NCI-H526 treated with DMSO at 0.1 percent for 48 hours (cell line): ENCODE measurements at regions not wholly inside any gene's neighbourhood (a gene's known extent, or its start where the extent isn't known, plus 50 kb on each side); places are given as distances from the start of the nearest gene placed in this dataset.
"Not testable (repeated sequence)": the region's sequence is repeated elsewhere in the genome, so short reads cannot be mapped to it uniquely, and the experiment has no call there.

Experiments used
- DNase-seq: peaks from one replicate; lab custom pipeline; 2025; lab: John Stamatoyannopoulos, UW

GRCh38 chr19:29154163-29154562 is 58.8 kb downstream of the UQCRFS1 start:
- no peak for DNase-seq

DNA sequence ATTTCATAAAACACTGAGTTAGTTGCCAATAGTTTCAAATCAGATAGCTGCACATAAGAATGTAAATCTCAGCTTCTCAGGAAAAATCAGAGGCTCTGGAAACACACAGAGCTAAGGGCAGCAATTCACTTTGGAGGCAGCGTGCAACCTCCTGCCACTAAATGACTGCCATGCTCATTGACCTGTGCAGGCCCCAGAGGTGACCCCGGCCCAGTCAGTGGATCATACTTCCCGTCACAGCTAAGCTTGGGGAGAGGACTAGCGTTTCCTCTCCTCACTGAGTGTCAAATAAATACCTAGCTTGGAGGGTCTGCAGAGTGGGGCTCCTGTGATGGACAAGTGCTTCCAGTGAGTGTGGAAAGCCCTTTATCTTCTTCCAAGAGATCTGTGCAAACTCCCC is 67.2 kb downstream of the UQCRFS1 start:
- no peak for DNase-seq

DNA sequence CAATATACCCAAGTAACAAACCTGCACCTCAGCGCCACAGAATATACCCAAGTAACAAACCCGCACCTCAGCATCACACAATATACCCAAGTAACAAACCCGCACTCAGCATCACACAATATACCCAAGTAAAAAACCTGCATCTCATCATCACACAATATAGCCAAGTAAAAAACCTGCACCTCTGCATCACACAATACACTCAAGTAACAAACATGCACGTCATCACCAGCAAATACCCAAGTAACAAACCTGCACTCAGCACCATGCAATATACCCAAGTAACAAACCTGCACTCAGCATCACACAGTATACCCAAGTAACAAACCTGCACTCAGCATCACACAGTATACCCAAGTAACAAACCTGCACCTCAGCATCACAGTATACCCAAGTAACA is 69.8 kb downstream of the UQCRFS1 start:
- no peak for DNase-seq

- DNase-seq = no peak
These were observed 73.7 kb downstream of the UQCRFS1 start for GRCh38 chr19:29139227-29139626.

- DNase-seq = not testable (repeated sequence)
These were observed 74.7 kb downstream of the UQCRFS1 start for GRCh38 chr19:29138206-29138605.

- no peak for DNase-seq
These were observed 81.5 kb downstream of the UQCRFS1 start for GRCh38 chr19:29131456-29131855.

GRCh38 chr19:29129148-29129547 is 83.8 kb downstream of the UQCRFS1 start:
- no peak for DNase-seq

DNA sequence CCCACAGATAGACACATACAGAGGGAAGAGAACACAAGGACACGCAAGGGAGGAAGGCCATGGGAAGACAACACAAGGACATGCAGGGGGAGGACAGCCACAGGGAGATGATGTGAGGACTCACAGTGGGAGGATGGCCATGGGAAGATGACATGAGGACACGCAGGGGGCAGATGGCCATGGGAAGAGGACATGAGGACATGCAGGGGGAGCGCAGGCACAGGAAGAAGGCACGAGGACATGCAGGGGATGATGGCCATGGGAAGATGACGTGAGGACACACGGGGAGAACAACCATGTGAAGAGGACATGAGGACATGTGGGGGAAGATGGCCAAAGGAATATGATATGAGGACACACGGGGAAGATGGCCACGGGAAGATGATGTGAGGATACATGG is 84.7 kb downstream of the UQCRFS1 start:
- DNase-seq = no peak

GRCh38 chr19:29122185-29122584 is 90.8 kb downstream of the UQCRFS1 start:
- no peak for DNase-seq

DNA sequence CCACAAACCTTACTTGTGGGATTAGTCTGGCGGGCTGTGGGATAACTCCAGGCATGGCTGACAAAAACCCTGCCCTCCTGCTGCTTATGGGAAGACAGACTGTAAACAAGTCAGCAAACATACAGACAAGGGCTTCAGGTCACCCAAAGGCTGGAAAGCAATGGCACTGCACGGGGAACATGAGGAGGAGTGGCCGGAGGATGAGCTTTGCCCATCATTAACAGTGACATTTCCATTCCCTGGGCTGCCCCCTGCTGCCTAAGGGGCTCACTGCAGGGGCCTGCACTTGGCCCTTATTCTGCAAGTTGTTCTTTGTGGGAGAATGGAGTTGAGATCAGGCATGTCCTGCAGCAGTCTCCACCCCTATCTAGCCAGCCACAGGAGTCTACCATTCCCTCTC is 91.3 kb downstream of the UQCRFS1 start:
- peak; percentile 3 for DNase-seq

DNA sequence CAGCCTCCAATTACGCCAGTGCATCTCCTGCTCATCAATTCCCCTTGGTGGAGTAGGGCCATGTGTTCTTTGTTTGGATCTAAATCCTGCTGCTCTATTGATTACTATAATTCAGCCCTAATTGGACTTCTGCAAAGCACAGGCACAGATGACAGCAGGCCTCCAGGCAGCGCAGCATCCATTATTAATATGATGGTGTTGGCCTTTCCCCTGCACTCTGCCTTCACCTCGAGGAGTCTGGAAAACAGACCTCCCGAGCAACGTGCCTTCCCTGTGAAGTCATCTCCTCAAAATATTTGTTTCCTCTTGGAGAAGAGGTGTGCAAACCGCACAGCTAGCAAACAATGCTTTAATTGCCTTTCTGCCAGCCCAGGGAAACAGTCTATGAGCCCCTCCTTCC is 92.5 kb downstream of the UQCRFS1 start:
- DNase-seq = no peak

- no peak for DNase-seq
These were observed 93.4 kb downstream of the UQCRFS1 start for GRCh38 chr19:29119590-29119989.

DNA sequence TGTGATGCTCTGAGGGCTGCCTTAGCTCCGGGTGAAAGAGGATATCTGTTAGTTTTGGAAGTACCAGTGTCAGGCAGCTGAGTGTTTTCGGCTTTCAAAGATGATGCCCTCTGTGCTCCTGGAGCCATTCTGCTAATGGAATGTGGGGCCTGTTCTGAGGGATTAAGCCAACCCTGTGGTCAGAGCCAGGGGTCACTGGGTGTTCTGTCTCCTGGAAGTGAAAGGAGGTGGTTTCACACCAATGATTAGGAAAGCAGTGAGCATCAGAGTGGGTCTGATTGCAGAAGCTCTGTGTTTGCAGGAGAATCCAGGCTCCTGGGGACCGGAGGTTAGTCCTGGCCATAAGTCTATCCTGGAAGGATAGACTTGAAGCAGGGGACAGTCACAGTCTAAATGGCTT is 94.6 kb downstream of the UQCRFS1 start:
- no peak for DNase-seq

GRCh38 chr19:29117926-29118325 is 95.0 kb downstream of the UQCRFS1 start:
- no peak for DNase-seq

- DNase-seq = no peak
These were observed 97.8 kb downstream of the UQCRFS1 start for GRCh38 chr19:29115181-29115580.

DNA sequence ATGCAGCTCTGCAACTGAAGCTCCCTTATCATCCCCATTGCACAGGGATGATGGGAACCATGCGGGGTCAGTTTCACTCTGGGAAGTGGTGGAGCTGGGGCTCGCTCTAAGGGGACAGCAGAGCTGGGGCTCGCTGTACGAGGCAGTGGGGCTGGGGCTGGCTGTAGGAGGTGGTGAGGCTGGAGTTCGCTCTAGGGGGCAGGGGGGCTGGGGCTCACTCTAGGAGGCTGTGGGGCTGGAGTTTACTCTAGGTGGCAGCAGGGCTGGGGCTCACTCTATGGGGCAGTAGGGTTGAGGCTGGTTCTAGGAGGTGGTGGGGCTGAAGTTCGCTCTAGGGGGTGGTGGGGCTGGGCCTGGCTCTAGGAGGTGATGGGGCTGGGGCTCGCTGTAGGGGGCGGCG is 99.1 kb downstream of the UQCRFS1 start:
- DNase-seq = no peak

DNA sequence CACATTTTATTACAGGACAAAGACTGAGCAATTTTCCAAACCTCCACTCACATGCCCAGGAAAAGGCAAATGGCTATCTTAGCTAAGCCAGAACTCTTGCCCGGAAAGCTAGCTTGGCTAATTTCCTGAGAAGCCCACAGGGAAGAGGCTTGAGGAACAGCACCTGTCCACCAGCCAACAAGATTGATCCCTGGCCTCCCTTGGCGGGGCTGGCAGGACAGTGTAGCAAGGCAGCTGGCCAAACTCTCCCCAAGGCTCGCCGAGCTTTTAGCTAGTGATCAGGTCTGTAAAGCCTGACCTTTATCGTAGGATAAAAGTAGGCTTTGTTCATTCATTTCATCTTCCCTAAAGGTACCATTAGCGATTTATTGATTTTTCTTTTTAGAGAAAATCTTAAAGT is 101.4 kb downstream of the UQCRFS1 start:
- DNase-seq = no peak

GRCh38 chr19:29107831-29108230 is 105.1 kb downstream of the UQCRFS1 start:
- no peak for DNase-seq

GRCh38 chr19:29106346-29106885 is 106.5 kb downstream of the UQCRFS1 start:
- no peak for DNase-seq

GRCh38 chr19:29105629-29106292 is 107.2 kb downstream of the UQCRFS1 start:
- DNase-seq = no peak

DNA sequence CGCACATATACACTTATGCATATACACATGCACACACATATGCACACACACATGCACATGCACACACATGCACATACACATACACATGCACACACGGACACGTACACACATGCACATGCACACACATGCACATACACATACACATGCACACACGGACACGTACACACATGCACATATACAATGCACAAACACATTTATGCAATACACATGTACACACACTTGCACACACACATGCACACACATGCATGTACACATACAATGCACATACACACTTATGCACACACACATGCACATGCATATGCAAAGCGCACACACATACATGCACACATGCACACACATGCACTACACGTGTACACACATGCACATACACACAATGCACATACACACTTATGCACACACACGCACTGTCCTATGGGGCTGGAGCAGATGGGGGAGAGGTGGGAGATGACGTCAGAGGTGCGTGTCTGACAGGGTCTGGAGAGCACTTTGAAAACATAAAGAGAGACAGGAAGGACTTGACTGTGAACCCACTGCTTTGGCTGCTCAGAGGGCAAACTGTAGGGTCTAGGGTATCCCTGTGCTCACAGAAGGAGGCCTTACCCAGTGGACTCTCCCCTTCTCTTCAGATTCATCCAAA is 108.2 kb downstream of the UQCRFS1 start:
- DNase-seq = no peak

DNA sequence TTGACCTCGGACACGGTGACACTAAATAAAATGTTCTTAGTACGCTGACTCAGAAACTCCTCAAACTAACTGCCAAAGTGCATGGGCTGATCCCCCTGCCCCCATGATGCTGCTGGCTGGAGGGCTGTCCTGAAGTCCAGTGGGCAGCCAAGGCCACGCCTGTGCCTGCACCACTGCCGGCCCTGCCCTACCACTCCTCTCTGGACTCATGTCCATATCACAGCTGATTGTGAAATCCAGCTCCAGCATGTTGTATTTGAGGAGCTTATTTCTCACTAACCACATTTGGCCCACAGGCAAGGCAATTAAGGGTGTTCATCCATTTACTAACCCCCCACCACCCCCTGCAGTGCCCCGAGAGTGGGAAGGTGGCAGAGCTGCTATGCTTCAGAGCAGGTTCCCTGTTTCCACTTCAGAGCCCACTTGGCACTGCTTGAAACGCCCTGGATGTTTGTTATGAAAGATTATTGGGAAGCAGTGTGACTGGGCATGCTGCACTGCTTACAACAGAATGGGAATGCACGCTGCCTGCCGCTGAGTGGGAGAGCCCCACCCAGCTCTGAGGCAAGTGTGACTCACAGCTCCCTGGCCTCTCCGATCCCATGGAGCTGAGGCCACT is 114.0 kb downstream of the UQCRFS1 start:
- DNase-seq = no peak

GRCh38 chr19:29098091-29098490 is 114.9 kb downstream of the UQCRFS1 start:
- no peak for DNase-seq
